Cardiac fibroblast (primary cell): ENCODE measurements at regions not wholly inside any gene's neighbourhood (a gene's known extent, or its start where the extent isn't known, plus 50 kb on each side); places are given as distances from the start of the nearest gene placed in this dataset.

ENCODE experiments used
- DNase-seq, 2 donors: peaks; one replicate each; pipeline versions ENCODE4 v3.0.0 to v3.0.0-alpha.2; 2010; ENCODE audit warnings: low read depth in 2 of 2
- H3K4me3 ChIP-seq, 2 donors: replicated peaks in 1 of 2; 1 replicate in 1 of 2; 2 replicates in 1 of 2; pipeline ENCODE4 v1.5.1; 2011; ENCODE audit warnings: low read depth in 2 of 2, low read length in 2 of 2, mild to moderate bottlenecking in 2 of 2, moderate library complexity in 1 of 2
- TF ChIP-seq, protein P1 (sequence below): IDR thresholded peaks from one replicate; pipeline ENCODE4 v1.5.1; 2011; ENCODE audit warnings: low read depth, mild to moderate bottlenecking, low read length, inconsistent platforms

GRCh38 chr12:111066744-111067437 is 146.5 kb upstream of the MYL2 start:
- TF ChIP-seq, protein P1, sequence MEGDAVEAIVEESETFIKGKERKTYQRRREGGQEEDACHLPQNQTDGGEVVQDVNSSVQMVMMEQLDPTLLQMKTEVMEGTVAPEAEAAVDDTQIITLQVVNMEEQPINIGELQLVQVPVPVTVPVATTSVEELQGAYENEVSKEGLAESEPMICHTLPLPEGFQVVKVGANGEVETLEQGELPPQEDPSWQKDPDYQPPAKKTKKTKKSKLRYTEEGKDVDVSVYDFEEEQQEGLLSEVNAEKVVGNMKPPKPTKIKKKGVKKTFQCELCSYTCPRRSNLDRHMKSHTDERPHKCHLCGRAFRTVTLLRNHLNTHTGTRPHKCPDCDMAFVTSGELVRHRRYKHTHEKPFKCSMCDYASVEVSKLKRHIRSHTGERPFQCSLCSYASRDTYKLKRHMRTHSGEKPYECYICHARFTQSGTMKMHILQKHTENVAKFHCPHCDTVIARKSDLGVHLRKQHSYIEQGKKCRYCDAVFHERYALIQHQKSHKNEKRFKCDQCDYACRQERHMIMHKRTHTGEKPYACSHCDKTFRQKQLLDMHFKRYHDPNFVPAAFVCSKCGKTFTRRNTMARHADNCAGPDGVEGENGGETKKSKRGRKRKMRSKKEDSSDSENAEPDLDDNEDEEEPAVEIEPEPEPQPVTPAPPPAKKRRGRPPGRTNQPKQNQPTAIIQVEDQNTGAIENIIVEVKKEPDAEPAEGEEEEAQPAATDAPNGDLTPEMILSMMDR, result no peak
- no peak overlapping the region for H3K4me3 ChIP-seq
- peak in 1 of 2 donors; percentile 6 for DNase-seq

GRCh38 chr12:111064982-111065381 is 144.6 kb upstream of the MYL2 start:
- no peak for DNase-seq

GRCh38 chr12:111064154-111064553 is 143.8 kb upstream of the MYL2 start:
- TF ChIP-seq, protein P1, result no peak
- no peak overlapping the region for H3K4me3 ChIP-seq
- DNase-seq, result no peak

More at GRCh38 chr12:111064982-111065381, 144.6 kb upstream of the MYL2 start:
- TF ChIP-seq, protein P1, result no peak
- no peak overlapping the region for H3K4me3 ChIP-seq

GRCh38 chr12:111063295-111064026 is 143.1 kb upstream of the MYL2 start:
- TF ChIP-seq, protein P1, result no peak
- DNase-seq, result peak; percentile 4 to 53
- no peak overlapping the region for H3K4me3 ChIP-seq

GRCh38 chr12:111057701-111058425 is 137.5 kb upstream of the MYL2 start:
- no peak overlapping the region for H3K4me3 ChIP-seq
- TF ChIP-seq, protein P1, result no peak
- no peak for DNase-seq

DNA sequence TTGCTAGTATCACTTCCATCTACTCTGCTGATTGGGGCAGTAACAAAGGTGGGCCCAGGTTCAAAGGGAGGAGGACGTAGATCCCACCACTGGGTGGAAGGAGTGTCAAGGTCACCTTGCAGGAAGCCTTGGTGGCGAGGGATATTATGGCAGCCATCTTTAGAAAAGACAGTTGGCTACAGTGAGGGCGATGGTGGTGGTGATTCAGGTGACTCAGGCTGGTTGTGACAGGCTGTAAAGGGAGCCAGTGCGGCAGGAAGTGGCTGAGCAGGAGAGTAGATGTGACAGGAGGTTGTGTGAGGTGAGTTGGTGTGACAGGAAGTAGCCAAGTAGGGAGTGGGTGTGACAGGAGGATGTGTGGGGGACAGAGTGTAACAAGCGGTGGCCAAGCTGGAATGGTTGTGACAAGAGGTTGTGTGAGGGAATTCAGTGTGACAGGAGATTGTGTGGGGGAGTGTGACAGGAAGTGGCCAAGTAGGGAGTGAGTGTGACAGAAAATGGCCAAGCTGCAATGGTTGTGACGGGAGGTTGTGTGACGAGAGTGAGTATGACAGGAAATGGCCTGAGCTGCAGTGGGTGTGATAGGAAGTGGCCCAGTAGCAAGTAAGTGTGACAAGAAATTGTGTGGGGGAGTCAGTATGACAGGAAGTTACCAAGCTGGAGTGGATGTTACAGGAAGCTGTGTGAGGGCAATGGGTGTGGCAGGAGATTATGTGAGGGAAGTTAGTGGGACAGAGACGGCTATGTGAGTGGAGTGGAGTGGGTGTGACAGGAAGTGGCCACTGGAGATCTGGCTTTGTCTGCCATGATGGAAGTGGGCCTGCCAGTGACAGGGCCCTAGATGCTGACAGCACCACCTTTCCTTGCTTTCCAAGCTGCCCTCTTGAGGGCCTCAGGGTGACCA is 136.5 kb upstream of the MYL2 start:
- DNase-seq, result no peak
- TF ChIP-seq, protein P1, result no peak
- H3K4me3 ChIP-seq, result no peak overlapping the region
